Sigmoid colon (tissue), 4 donors: ENCODE measurements at regions not wholly inside any gene's neighbourhood (a gene's known extent, or its start where the extent isn't known, plus 50 kb on each side); places are given as distances from the start of the nearest gene placed in this dataset.

Experiments
- EP300 ChIP-seq, 4 donors: sonication (generic); formaldehyde crosslinking; IDR thresholded peaks; one replicate each; pipeline ENCODE4 v1.6.1; 2017; ENCODE audit warnings: antibody characterized with exemption in 4 of 4
- POLR2A ChIP-seq, 2 donors: fragments of 450-650 bp; IDR thresholded peaks; one replicate each; pipeline ENCODE4 v1.6.1; 2016; ENCODE audit warnings: antibody characterized with exemption in 2 of 2, mild to moderate bottlenecking in 2 of 2, moderate library complexity in 2 of 2
- POLR2AphosphoS5 ChIP-seq, 4 donors: sonication (generic); formaldehyde crosslinking; IDR thresholded peaks; one replicate each; pipeline ENCODE4 v1.6.1; 2017; ENCODE audit warnings: antibody characterized with exemption in 4 of 4
- TF ChIP-seq, protein P1 (sequence below), 4 experiments: fragments of 450-650 bp in 3 of 4; fragments of 200-600 bp in 1 of 4; IDR thresholded peaks; one replicate each; pipeline ENCODE4 v1.5.1; 2016 to 2019; ENCODE audit warnings: antibody characterized with exemption in 4 of 4, mild to moderate bottlenecking in 3 of 4, moderate library complexity in 2 of 4

DNA sequence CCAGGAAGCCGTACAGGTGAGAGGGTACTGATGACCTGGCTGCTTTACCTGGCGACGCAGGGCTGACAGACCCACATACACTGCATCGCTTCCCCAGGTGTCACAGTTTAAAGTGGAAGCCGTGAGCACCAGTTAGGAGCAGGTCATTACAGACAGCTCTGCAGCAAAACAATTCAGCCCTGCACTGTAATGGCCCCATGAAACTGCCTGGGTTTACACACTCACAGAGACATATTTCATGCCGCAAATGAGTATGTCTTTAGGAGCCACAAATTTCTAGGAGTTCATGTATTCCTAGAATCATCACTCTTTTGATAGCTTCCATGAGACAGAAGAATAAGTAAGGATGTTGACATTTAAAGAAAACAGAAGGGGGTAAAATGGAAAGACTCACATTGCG lies 723.1 kb downstream of the MATN1 start:
- TF ChIP-seq, protein P1, sequence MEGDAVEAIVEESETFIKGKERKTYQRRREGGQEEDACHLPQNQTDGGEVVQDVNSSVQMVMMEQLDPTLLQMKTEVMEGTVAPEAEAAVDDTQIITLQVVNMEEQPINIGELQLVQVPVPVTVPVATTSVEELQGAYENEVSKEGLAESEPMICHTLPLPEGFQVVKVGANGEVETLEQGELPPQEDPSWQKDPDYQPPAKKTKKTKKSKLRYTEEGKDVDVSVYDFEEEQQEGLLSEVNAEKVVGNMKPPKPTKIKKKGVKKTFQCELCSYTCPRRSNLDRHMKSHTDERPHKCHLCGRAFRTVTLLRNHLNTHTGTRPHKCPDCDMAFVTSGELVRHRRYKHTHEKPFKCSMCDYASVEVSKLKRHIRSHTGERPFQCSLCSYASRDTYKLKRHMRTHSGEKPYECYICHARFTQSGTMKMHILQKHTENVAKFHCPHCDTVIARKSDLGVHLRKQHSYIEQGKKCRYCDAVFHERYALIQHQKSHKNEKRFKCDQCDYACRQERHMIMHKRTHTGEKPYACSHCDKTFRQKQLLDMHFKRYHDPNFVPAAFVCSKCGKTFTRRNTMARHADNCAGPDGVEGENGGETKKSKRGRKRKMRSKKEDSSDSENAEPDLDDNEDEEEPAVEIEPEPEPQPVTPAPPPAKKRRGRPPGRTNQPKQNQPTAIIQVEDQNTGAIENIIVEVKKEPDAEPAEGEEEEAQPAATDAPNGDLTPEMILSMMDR (IDR thresholded peaks at IDR 0.05): no peak
- TF ChIP-seq POLR2A (IDR thresholded peaks at IDR 0.05) (no peak), EP300 (IDR thresholded peaks at IDR 0.05) (no peak), POLR2AphosphoS5 (IDR thresholded peaks at IDR 0.05) (no peak)
